Spleen (tissue), 7 donors: ENCODE measurements at regions not wholly inside any gene's neighbourhood (a gene's known extent, or its start where the extent isn't known, plus 50 kb on each side); places are given as distances from the start of the nearest gene placed in this dataset.

Source experiments
- CTCF ChIP-seq, 11 experiments: fragments of 200-600 bp in 7 of 11; fragments of 450-650 bp in 4 of 11; sonication (generic) in 4 of 11; IDR thresholded peaks in 8 of 11; conservative IDR thresholded peaks in 3 of 11; 1 replicate in 7 of 11; 2 replicates in 4 of 11; pipeline versions ENCODE4 v1.4.0 to v1.8.0; 2016 to 2021; ENCODE audit warnings: antibody characterized with exemption in 11 of 11, inconsistent platforms in 4 of 11, mild to moderate bottlenecking in 1 of 11
- POLR2A ChIP-seq, 3 donors: fragments of 450-650 bp; IDR thresholded peaks; one replicate each; pipeline ENCODE4 v1.5.1; 2017; ENCODE audit warnings: antibody characterized with exemption in 3 of 3, mild to moderate bottlenecking in 1 of 3
- POLR2AphosphoS5 ChIP-seq, 3 donors: sonication (generic); formaldehyde crosslinking; IDR thresholded peaks; one replicate each; pipeline ENCODE4 v1.5.1; 2017; ENCODE audit warnings: antibody characterized with exemption in 3 of 3
- donor health status: DM: no; HTN: no; CAD: no; lungs with moderate emphysema.
- donor health status: DM: no; HTN: no; CAD: no.
- donor health status: DM: no; HTN: no; CAD: no.

GRCh38 chr2:109057686-109058085, 68.7 kb upstream of the EDAR start:
- TF ChIP-seq POLR2A (IDR thresholded peaks at IDR 0.05) (no peak), CTCF (IDR thresholded peaks at IDR 0.05 in 8 of 11, conservative IDR thresholded peaks at IDR 0.05 in 3 of 11) (no peak), POLR2AphosphoS5 (IDR thresholded peaks at IDR 0.05) (no peak)
